HCT116 (cell line): ENCODE measurements at regions not wholly inside any gene's neighbourhood (a gene's known extent, or its start where the extent isn't known, plus 50 kb on each side); places are given as distances from the start of the nearest gene placed in this dataset.

Source experiments
- ATAC-seq: fragments of 200-7000 bp; cut with Tn5 transposase; 2 replicates; pipeline ENCODE4 v1.9.1; 2020; ENCODE audit warnings: mild to moderate bottlenecking, moderate library complexity
- BruUV-seq: library from RNA; stranded (reverse); fragments of 400-500 nt; replicated peaks from 2 replicates; lab custom pipeline; 2021; lab: Mats Ljungman, UMichigan
- CTCF ChIA-PET: fragments of 300-600 bp; sonication (Branson Sonifier 250); formaldehyde crosslinking; loops from one replicate; lab custom pipeline; 2021; ENCODE audit warnings: antibody characterized with exemption; lab: Charles Lee
- POLR2A ChIA-PET: fragments of 300-600, 350-600 bp; sonication (Branson Sonifier 250); formaldehyde crosslinking; loops from one replicate; lab custom pipeline; 2021; ENCODE audit warnings: antibody characterized with exemption; lab: Charles Lee
- RAD21 ChIA-PET, 2 experiments: fragments of 300-600 bp; sonication (Branson Sonifier 250); formaldehyde crosslinking; loops; one replicate each; lab custom pipeline; 2023; ENCODE audit warnings: low total read pairs in 2 of 2; ENCODE audit not compliant: uncharacterized antibody in 2 of 2, unreplicated experiment in 2 of 2, low non-redundant PET in 1 of 2; lab: Charles Lee
- DNase-seq: peaks from one replicate; pipeline ENCODE4 v3.0.0-alpha.2; 2010; ENCODE audit warnings: low read depth, low spot score
- H2AFZ ChIP-seq: fragments of 200-600 bp; shearing (Covaris generic), sonication (generic); 2 replicates; pipeline ENCODE4 v1.6.1; 2017; ENCODE audit warnings: low read depth, mixed run types, mixed read lengths, antibody characterized with exemption, low read length; ENCODE audit not compliant: poor library complexity, severe bottlenecking
- H3K27ac ChIP-seq: 2 replicates; pipeline ENCODE4 v1.5.1; 2012; ENCODE audit warnings: low read depth, low read length
- H3K27me3 ChIP-seq: fragments of 200-600 bp; sonication (generic); 2 replicates; pipeline ENCODE4 v1.6.1; 2016; ENCODE audit warnings: mixed run types, low read length, mixed read lengths; ENCODE audit not compliant: insufficient read depth
- H3K36me3 ChIP-seq, 2 experiments: fragments of 200-500 bp in 1 of 2; fragments of 200-600 bp in 1 of 2; sonication (Bioruptor generic) in 1 of 2; sonication (generic) in 1 of 2; 2 replicates each; pipeline versions ENCODE4 v1.5.1 to v1.6.1; 2014 to 2016; ENCODE audit warnings: low read length in 2 of 2, inconsistent platforms in 1 of 2, mixed read lengths in 1 of 2, mixed run types in 1 of 2; ENCODE audit not compliant: insufficient read depth in 2 of 2, control insufficient read depth in 1 of 2
- H3K4me1 ChIP-seq, 2 experiments: fragments of 200-600 bp in 1 of 2; sonication (generic) in 1 of 2; 2 replicates each; pipeline versions ENCODE4 v1.5.1 to v1.6.1; 2012 to 2017; ENCODE audit warnings: low read length in 2 of 2, inconsistent platforms in 1 of 2, mild to moderate bottlenecking in 1 of 2, mixed read lengths in 1 of 2, mixed run types in 1 of 2, moderate library complexity in 1 of 2; ENCODE audit not compliant: insufficient read depth in 2 of 2, control insufficient read depth in 1 of 2
- H3K4me2 ChIP-seq: fragments of 200-600 bp; sonication (generic); 2 replicates; pipeline ENCODE4 v1.6.1; 2017; ENCODE audit warnings: mixed run types, low read length, mixed read lengths
- H3K4me3 ChIP-seq, 2 experiments: fragments of 200-600 bp in 1 of 2; sonication (generic) in 1 of 2; replicated peaks in 1 of 2; 2 replicates each; pipeline ENCODE4 v1.5.1; 2011 to 2016; ENCODE audit warnings: low read length in 2 of 2, control low read depth in 1 of 2, low read depth in 1 of 2, mild to moderate bottlenecking in 1 of 2, mixed read lengths in 1 of 2, mixed run types in 1 of 2
- H3K79me2 ChIP-seq: fragments of 200-600 bp; sonication (generic); 2 replicates; pipeline ENCODE4 v1.6.1; 2017; ENCODE audit warnings: mild to moderate bottlenecking, mixed run types, low read length, moderate library complexity, mixed read lengths; ENCODE audit not compliant: insufficient read depth
- H3K9ac ChIP-seq: fragments of 200-600 bp; sonication (generic); 2 replicates; pipeline ENCODE4 v1.6.1; 2016; ENCODE audit warnings: low read length, mixed read lengths
- H3K9me2 ChIP-seq: fragments of 200-600 bp; sonication (generic), shearing (Covaris generic); 2 replicates; pipeline ENCODE4 v1.6.1; 2017; ENCODE audit warnings: mixed run types, mild to moderate bottlenecking, moderate library complexity; ENCODE audit not compliant: insufficient read depth
- H3K9me3 ChIP-seq, 2 experiments: fragments of 200-500 bp in 1 of 2; fragments of 200-600 bp in 1 of 2; sonication (Bioruptor generic) in 1 of 2; sonication (generic) in 1 of 2; 2 replicates each; pipeline ENCODE4 v1.6.1; 2014 to 2017; ENCODE audit warnings: low read length in 2 of 2, mixed read lengths in 2 of 2, inconsistent platforms in 1 of 2, low read depth in 1 of 2, mild to moderate bottlenecking in 1 of 2, mixed run types in 1 of 2, moderate library complexity in 1 of 2; ENCODE audit not compliant: control insufficient read depth in 1 of 2, insufficient read depth in 1 of 2
- H4K20me1 ChIP-seq: fragments of 200-600 bp; sonication (generic), shearing (Covaris generic); 2 replicates; pipeline ENCODE4 v1.6.1; 2017; ENCODE audit warnings: mixed run types, mild to moderate bottlenecking, moderate library complexity; ENCODE audit not compliant: insufficient read depth
- CEBPB ChIP-seq: IDR thresholded peaks from 2 replicates; pipeline ENCODE4 v1.6.1; 2012; ENCODE audit warnings: low read depth
- EZH2 ChIP-seq: fragments of 200-600 bp; sonication (generic); IDR thresholded peaks from 2 replicates; pipeline ENCODE4 v1.6.1; 2017; ENCODE audit warnings: antibody characterized with exemption, mixed run types
- JUND ChIP-seq: IDR thresholded peaks from 2 replicates; pipeline ENCODE4 v1.6.1; 2012
- POLR2A ChIP-seq: IDR thresholded peaks from 2 replicates; pipeline ENCODE4 v1.7.0; 2011; ENCODE audit warnings: borderline replicate concordance; ENCODE audit not compliant: insufficient read depth, insufficient read length; ENCODE audit errors: extremely low read depth
- POLR2AphosphoS5 ChIP-seq: IDR thresholded peaks from 2 replicates; pipeline ENCODE4 v1.6.1; 2011; ENCODE audit warnings: mild to moderate bottlenecking, low read depth, low read length, moderate library complexity
- SIN3A ChIP-seq: IDR thresholded peaks from 2 replicates; pipeline ENCODE4 v1.6.1; 2012; ENCODE audit warnings: low read depth
- YY1 ChIP-seq: IDR thresholded peaks from 2 replicates; pipeline ENCODE4 v1.6.1; 2011; ENCODE audit warnings: low read length, low read depth, moderate library complexity, mild to moderate bottlenecking; ENCODE audit not compliant: insufficient replicate concordance; ENCODE audit errors: extremely low read depth
- ZFX ChIP-seq: fragments of 450-650 bp; IDR thresholded peaks from 2 replicates; pipeline ENCODE4 v1.6.1; 2017
- ZNF274 ChIP-seq: fragments of 200-500 bp; sonication (Bioruptor generic); IDR thresholded peaks from 2 replicates; pipeline ENCODE4 v1.6.1; 2014; ENCODE audit warnings: mild to moderate bottlenecking, low read depth, low read length, inconsistent platforms
- intact Hi-C: fragments of 100-400 bp; cut with micrococcal nuclease; formaldehyde crosslinking; loops from 2 replicates; pipeline ENCODE4 v1.10.0; 2022
- TF ChIP-seq, protein P1 (sequence below), 3 experiments: fragments of 200-600 bp in 1 of 3; sonication (generic) in 1 of 3; IDR thresholded peaks in 2 of 3; conservative IDR thresholded peaks in 1 of 3; 2 replicates each; pipeline ENCODE4 v1.5.1; 2012 to 2017; ENCODE audit warnings: low read depth in 2 of 3, low read length in 2 of 3, antibody characterized with exemption in 1 of 3, borderline replicate concordance in 1 of 3, control low read depth in 1 of 3, mild to moderate bottlenecking in 1 of 3, mixed read lengths in 1 of 3, mixed run types in 1 of 3, moderate library complexity in 1 of 3; ENCODE audit not compliant: insufficient read depth in 1 of 3

DNA sequence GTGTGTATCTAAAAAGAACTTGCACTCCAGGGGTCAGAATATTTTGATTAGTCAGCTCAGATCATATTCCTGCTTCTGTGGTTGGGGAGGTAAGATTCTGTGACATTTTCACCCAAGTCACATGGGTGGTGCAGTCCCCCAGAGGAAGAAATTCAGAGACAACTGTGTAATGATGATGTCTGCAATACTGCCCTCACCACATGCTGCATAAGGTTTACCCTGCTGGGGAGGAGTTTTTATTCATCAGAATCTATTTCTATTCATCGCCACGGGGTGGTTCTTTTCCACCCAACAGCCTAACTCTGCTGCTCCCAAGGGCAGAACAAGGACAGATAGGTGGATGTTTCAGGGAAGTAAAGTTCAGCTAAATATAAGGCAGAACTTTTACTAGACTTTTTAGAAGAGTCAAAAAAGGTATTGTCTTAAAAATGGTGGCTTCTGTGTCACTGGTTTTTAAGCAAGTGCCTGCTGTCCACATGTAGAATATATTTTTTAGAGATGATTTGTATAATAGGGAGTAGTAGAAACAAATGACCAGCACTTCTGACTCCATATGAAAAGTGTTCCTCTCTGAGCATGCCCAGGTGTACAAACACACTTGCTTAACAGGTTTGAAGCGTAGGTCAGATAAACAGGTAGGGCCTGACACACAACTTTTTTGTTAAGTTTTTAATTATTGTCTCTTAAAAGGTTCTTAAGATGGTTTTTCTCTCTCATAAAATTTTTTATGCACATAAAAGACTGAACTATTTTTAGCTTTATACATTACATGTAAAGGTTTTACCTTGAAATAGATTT, 352.7 kb downstream of the LRRC70 start:
- POLR2A ChIA-PET: no interaction called here
- BruUV-seq: no TSS peak
- RAD21 ChIA-PET: no interaction called here

DNA sequence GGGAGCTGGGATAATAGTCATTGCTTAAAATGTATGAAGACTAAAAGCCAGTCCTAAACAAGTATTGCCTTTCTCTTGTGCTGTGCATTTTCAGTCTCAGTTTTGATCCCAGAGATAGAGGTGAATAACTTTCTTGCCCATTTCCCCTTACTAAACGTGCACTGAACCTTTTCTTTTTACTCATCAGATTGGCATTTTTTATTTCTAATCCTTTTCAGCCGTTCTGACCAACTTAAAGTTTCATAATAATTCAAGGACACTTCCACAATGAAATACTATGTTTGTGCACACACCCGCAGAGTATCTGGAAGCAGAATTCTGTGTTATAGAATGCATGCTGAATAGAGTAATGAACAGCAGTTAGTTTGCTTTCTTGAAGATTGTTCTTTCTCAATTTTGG, 343.6 kb downstream of the LRRC70 start:
- ChIA-PET CTCF (no interaction called here), POLR2A (no interaction called here), RAD21 (no interaction called here)
- DNase-seq (no peak), ATAC-seq (no peak)
- Histone ChIP-seq H3K9me2 (no peaks in the 10 kb centered on the region), H3K79me2 (no peaks in the 10 kb centered on the region), H3K4me1 (no peaks in the 10 kb centered on the region), H2AFZ (no peak overlapping the region), H3K4me2 (no peak overlapping the region), H3K4me3 (no peak overlapping the region), H3K36me3 (no peaks in the 10 kb centered on the region), H3K9ac (no peak overlapping the region), H4K20me1 (no peaks in the 10 kb centered on the region), H3K9me3 (no peaks in the 10 kb centered on the region), H3K27ac (no peak overlapping the region), H3K27me3 (no peaks in the 10 kb centered on the region)
- no TSS peak for BruUV-seq
- intact Hi-C loops: no loop called here
- TF ChIP-seq ZFX: no peak
- no peak for TF ChIP-seq SIN3A
- TF ChIP-seq POLR2AphosphoS5: no peak

More for the DNA sequence above, 352.7 kb downstream of the LRRC70 start:
- DNase-seq (no peak), ATAC-seq (no peak)
- H3K9me3 ChIP-seq: no peaks in the 10 kb centered on the region
- H3K9ac ChIP-seq: no peak overlapping the region
- CTCF ChIA-PET: no interaction called here
- no peak overlapping the region for H3K4me2 ChIP-seq
- H3K27me3 ChIP-seq: no peaks in the 10 kb centered on the region
- no peak overlapping the region for H3K4me3 ChIP-seq
- H2AFZ ChIP-seq: no peak overlapping the region
- H3K9me2 ChIP-seq: no peaks in the 10 kb centered on the region
- no peak overlapping the region for H3K27ac ChIP-seq
- no peaks in the 10 kb centered on the region; the same call in 1 of the 2 replicates for H4K20me1 ChIP-seq
- no peaks in the 10 kb centered on the region for H3K36me3 ChIP-seq
- H3K79me2 ChIP-seq: no peaks in the 10 kb centered on the region
- H3K4me1 ChIP-seq: no peaks in the 10 kb centered on the region
- TF ChIP-seq ZNF274 (no peak), CEBPB (no peak), YY1 (no peak), EZH2 (no peak), POLR2A (no peak), JUND (no peak)
- TF ChIP-seq, protein P1, sequence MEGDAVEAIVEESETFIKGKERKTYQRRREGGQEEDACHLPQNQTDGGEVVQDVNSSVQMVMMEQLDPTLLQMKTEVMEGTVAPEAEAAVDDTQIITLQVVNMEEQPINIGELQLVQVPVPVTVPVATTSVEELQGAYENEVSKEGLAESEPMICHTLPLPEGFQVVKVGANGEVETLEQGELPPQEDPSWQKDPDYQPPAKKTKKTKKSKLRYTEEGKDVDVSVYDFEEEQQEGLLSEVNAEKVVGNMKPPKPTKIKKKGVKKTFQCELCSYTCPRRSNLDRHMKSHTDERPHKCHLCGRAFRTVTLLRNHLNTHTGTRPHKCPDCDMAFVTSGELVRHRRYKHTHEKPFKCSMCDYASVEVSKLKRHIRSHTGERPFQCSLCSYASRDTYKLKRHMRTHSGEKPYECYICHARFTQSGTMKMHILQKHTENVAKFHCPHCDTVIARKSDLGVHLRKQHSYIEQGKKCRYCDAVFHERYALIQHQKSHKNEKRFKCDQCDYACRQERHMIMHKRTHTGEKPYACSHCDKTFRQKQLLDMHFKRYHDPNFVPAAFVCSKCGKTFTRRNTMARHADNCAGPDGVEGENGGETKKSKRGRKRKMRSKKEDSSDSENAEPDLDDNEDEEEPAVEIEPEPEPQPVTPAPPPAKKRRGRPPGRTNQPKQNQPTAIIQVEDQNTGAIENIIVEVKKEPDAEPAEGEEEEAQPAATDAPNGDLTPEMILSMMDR (IDR thresholded peaks at IDR 0.05 in 2 of 3, conservative IDR thresholded peaks at IDR 0.05 in 1 of 3; ENCODE audit: borderline replicate concordance in 1 of 3, insufficient read depth in 1 of 3, low read depth in 2 of 3, low read length in 2 of 3): no peak
- intact Hi-C loops: no loop called here
